ENCODE measurements at regions not wholly inside any gene's neighbourhood (a gene's known extent, or its start where the extent isn't known, plus 50 kb on each side); places are given as distances from the start of the nearest gene placed in this dataset.
"Not testable (repeated sequence)": the region's sequence is repeated elsewhere in the genome, so short reads cannot be mapped to it uniquely, and the experiment has no call there.

- Histone ChIP-seq H3K9ac (ENCODE audit: low read length) (no peak overlapping the region), H3K9me2 (replicated peaks; ENCODE audit: insufficient read depth, low read length) (no peaks in the 10 kb centered on the region), H3K36me3 (ENCODE audit: insufficient read depth, low read length) (no peaks in the 10 kb centered on the region), H3K9me3 (ENCODE audit: low read length) (no peaks in the 10 kb centered on the region), H3K79me2 (ENCODE audit: low read length) (no peaks in the 10 kb centered on the region), H3K4me2 (ENCODE audit: low read depth, low read length, poor library complexity, severe bottlenecking) (no peak overlapping the region), H2AFZ (ENCODE audit: low read length) (no peak overlapping the region), H3K4me3 (ENCODE audit: low read length) (no peak overlapping the region), H3K4me1 (ENCODE audit: low read length) (no peaks in the 10 kb centered on the region), H3K27ac (ENCODE audit: low read length) (no peak overlapping the region), H4K20me1 (ENCODE audit: insufficient read depth, low read depth, low read length) (no peaks in the 10 kb centered on the region), H3K27me3 (ENCODE audit: low read length) (no peaks in the 10 kb centered on the region)
- no peak for DNase-seq
Measured at GRCh38 chr9:6113819-6114218, 98.4 kb upstream of the RANBP6 start.

GRCh38 chr9:6113312-6113711, 97.9 kb upstream of the RANBP6 start:
- no peak for DNase-seq

GRCh38 chr9:6109986-6110385, 94.6 kb upstream of the RANBP6 start:
- Histone ChIP-seq H3K79me2 (ENCODE audit: low read length) (no peaks in the 10 kb centered on the region), H3K4me1 (ENCODE audit: low read length) (no peaks in the 10 kb centered on the region), H3K9me2 (replicated peaks; ENCODE audit: insufficient read depth, low read length) (no peaks in the 10 kb centered on the region), H3K9ac (ENCODE audit: low read length) (no peak overlapping the region), H4K20me1 (ENCODE audit: insufficient read depth, low read depth, low read length) (no peaks in the 10 kb centered on the region), H3K4me3 (ENCODE audit: low read length) (no peak overlapping the region), H2AFZ (ENCODE audit: low read length) (no peak overlapping the region), H3K27ac (ENCODE audit: low read length) (no peak overlapping the region), H3K9me3 (ENCODE audit: low read length) (no peaks in the 10 kb centered on the region), H3K4me2 (ENCODE audit: low read depth, low read length, poor library complexity, severe bottlenecking) (no peak overlapping the region), H3K36me3 (ENCODE audit: insufficient read depth, low read length) (no peaks in the 10 kb centered on the region), H3K27me3 (ENCODE audit: low read length) (no peaks in the 10 kb centered on the region)
- no peak for DNase-seq

More at GRCh38 chr9:6113312-6113711, 97.9 kb upstream of the RANBP6 start:
- Histone ChIP-seq H3K4me3 (ENCODE audit: low read length) (no peak overlapping the region), H3K9me2 (replicated peaks; ENCODE audit: insufficient read depth, low read length) (no peaks in the 10 kb centered on the region), H4K20me1 (ENCODE audit: insufficient read depth, low read depth, low read length) (no peaks in the 10 kb centered on the region), H3K9ac (ENCODE audit: low read length) (no peak overlapping the region), H3K4me2 (ENCODE audit: low read depth, low read length, poor library complexity, severe bottlenecking) (no peak overlapping the region), H3K9me3 (ENCODE audit: low read length) (no peaks in the 10 kb centered on the region), H3K4me1 (ENCODE audit: low read length) (no peaks in the 10 kb centered on the region), H3K27ac (ENCODE audit: low read length) (no peak overlapping the region), H3K79me2 (ENCODE audit: low read length) (no peaks in the 10 kb centered on the region), H3K27me3 (ENCODE audit: low read length) (no peaks in the 10 kb centered on the region), H2AFZ (ENCODE audit: low read length) (no peak overlapping the region), H3K36me3 (ENCODE audit: insufficient read depth, low read length) (no peaks in the 10 kb centered on the region)

DNA sequence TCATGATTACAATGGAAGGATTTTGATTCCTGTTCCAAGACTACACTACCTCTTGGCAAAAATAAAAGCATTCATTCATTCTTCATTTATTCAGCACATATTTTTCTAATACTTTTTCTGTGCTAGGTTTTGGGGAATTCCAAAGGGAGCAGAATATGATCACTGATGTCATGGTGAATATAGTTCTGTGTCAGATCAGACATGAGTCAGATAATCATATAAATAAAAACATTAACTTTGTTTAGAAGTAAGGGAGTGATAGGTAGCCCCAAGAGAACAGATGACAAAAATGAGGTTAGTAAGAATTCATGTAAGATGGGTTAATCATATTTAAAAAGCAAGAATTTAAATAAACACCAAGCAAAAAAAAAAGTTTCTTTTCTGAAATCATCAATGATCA, 94.1 kb upstream of the RANBP6 start:
- no peaks in the 10 kb centered on the region for H3K9me2 ChIP-seq (replicated peaks; ENCODE audit: insufficient read depth, low read length)
- no peak overlapping the region for H3K4me2 ChIP-seq (ENCODE audit: low read depth, low read length, poor library complexity, severe bottlenecking)
- no peak overlapping the region for H2AFZ ChIP-seq (ENCODE audit: low read length)
- H3K79me2 ChIP-seq (ENCODE audit: low read length), result no peaks in the 10 kb centered on the region
- H4K20me1 ChIP-seq (ENCODE audit: insufficient read depth, low read depth, low read length), result no peaks in the 10 kb centered on the region
- DNase-seq, result no peak
- no peaks in the 10 kb centered on the region for H3K4me1 ChIP-seq (ENCODE audit: low read length)
- H3K9me3 ChIP-seq (ENCODE audit: low read length), result no peaks in the 10 kb centered on the region
- no peak overlapping the region for H3K9ac ChIP-seq (ENCODE audit: low read length)
- H3K36me3 ChIP-seq (ENCODE audit: insufficient read depth, low read length), result no peaks in the 10 kb centered on the region
- H3K27ac ChIP-seq (ENCODE audit: low read length), result no peak overlapping the region
- H3K27me3 ChIP-seq (ENCODE audit: low read length), result no peaks in the 10 kb centered on the region
- no peak overlapping the region for H3K4me3 ChIP-seq (ENCODE audit: low read length)

GRCh38 chr9:6106711-6107339, 91.4 kb upstream of the RANBP6 start:
- Histone ChIP-seq H3K9me3 (ENCODE audit: low read length) (no peaks in the 10 kb centered on the region), H3K4me2 (ENCODE audit: low read depth, low read length, poor library complexity, severe bottlenecking) (no peak overlapping the region), H3K4me1 (ENCODE audit: low read length) (no peaks in the 10 kb centered on the region), H3K36me3 (ENCODE audit: insufficient read depth, low read length) (no peaks in the 10 kb centered on the region), H3K27ac (ENCODE audit: low read length) (no peak overlapping the region), H3K9ac (ENCODE audit: low read length) (no peak overlapping the region), H4K20me1 (ENCODE audit: insufficient read depth, low read depth, low read length) (no peaks in the 10 kb centered on the region), H2AFZ (ENCODE audit: low read length) (no peak overlapping the region), H3K9me2 (replicated peaks; ENCODE audit: insufficient read depth, low read length) (no peaks in the 10 kb centered on the region), H3K27me3 (ENCODE audit: low read length) (no peaks in the 10 kb centered on the region), H3K4me3 (ENCODE audit: low read length) (no peak overlapping the region), H3K79me2 (ENCODE audit: low read length) (no peaks in the 10 kb centered on the region)
- DNase-seq, result peak; percentile 44

GRCh38 chr9:6105738-6106137, 90.3 kb upstream of the RANBP6 start:
- H3K9me3 ChIP-seq (ENCODE audit: low read length), result no peaks in the 10 kb centered on the region
- no peaks in the 10 kb centered on the region for H3K27me3 ChIP-seq (ENCODE audit: low read length)
- no peak overlapping the region for H3K27ac ChIP-seq (ENCODE audit: low read length)
- H3K9me2 ChIP-seq (replicated peaks; ENCODE audit: insufficient read depth, low read length), result no peaks in the 10 kb centered on the region
- DNase-seq, result no peak
- H3K4me1 ChIP-seq (ENCODE audit: low read length), result no peaks in the 10 kb centered on the region
- no peak overlapping the region for H2AFZ ChIP-seq (ENCODE audit: low read length)
- H3K36me3 ChIP-seq (ENCODE audit: insufficient read depth, low read length), result no peaks in the 10 kb centered on the region
- H3K9ac ChIP-seq (ENCODE audit: low read length), result no peak overlapping the region
- no peak overlapping the region for H3K4me2 ChIP-seq (ENCODE audit: low read depth, low read length, poor library complexity, severe bottlenecking)
- H3K4me3 ChIP-seq (ENCODE audit: low read length), result no peak overlapping the region
- no peaks in the 10 kb centered on the region for H4K20me1 ChIP-seq (ENCODE audit: insufficient read depth, low read depth, low read length)
- no peaks in the 10 kb centered on the region for H3K79me2 ChIP-seq (ENCODE audit: low read length)

GRCh38 chr9:6104406-6104805, 89.0 kb upstream of the RANBP6 start:
- H3K27ac ChIP-seq (ENCODE audit: low read length); H3K79me2 ChIP-seq (ENCODE audit: low read length): not testable (repeated sequence)

GRCh38 chr9:6103911-6104310, 88.5 kb upstream of the RANBP6 start:
- H3K36me3 ChIP-seq (ENCODE audit: insufficient read depth, low read length); H3K79me2 ChIP-seq (ENCODE audit: low read length); DNase-seq; H3K9ac ChIP-seq (ENCODE audit: low read length); H3K9me2 ChIP-seq (replicated peaks; ENCODE audit: insufficient read depth, low read length); H3K4me1 ChIP-seq (ENCODE audit: low read length); H4K20me1 ChIP-seq (ENCODE audit: insufficient read depth, low read depth, low read length); H3K27ac ChIP-seq (ENCODE audit: low read length); H3K27me3 ChIP-seq (ENCODE audit: low read length); H2AFZ ChIP-seq (ENCODE audit: low read length); H3K4me3 ChIP-seq (ENCODE audit: low read length); H3K4me2 ChIP-seq (ENCODE audit: low read depth, low read length, poor library complexity, severe bottlenecking); H3K9me3 ChIP-seq (ENCODE audit: low read length): not testable (repeated sequence)

More at GRCh38 chr9:6104406-6104805, 89.0 kb upstream of the RANBP6 start:
- not testable (repeated sequence) for H3K4me3 ChIP-seq (ENCODE audit: low read length); H2AFZ ChIP-seq (ENCODE audit: low read length); H3K9me3 ChIP-seq (ENCODE audit: low read length); H3K9me2 ChIP-seq (replicated peaks; ENCODE audit: insufficient read depth, low read length); H3K4me2 ChIP-seq (ENCODE audit: low read depth, low read length, poor library complexity, severe bottlenecking); H3K9ac ChIP-seq (ENCODE audit: low read length); H4K20me1 ChIP-seq (ENCODE audit: insufficient read depth, low read depth, low read length); H3K27me3 ChIP-seq (ENCODE audit: low read length); DNase-seq; H3K4me1 ChIP-seq (ENCODE audit: low read length); H3K36me3 ChIP-seq (ENCODE audit: insufficient read depth, low read length)
